Loucy (cell line): ENCODE measurements at regions not wholly inside any gene's neighbourhood (a gene's known extent, or its start where the extent isn't known, plus 50 kb on each side); places are given as distances from the start of the nearest gene placed in this dataset.

Experiments
- H2AFZ ChIP-seq: fragments of 200-600 bp; sonication (generic); 2 replicates; pipeline ENCODE4 v1.6.0; 2016; ENCODE audit warnings: antibody characterized with exemption, mild to moderate bottlenecking, low read length, moderate library complexity
- H3F3A ChIP-seq: fragments of 200-600 bp; 2 replicates; pipeline ENCODE4 v1.6.0; 2016; ENCODE audit warnings: antibody characterized with exemption, low read depth, mild to moderate bottlenecking
- H3K27me3 ChIP-seq: fragments of 200-600 bp; sonication (generic); 2 replicates; pipeline ENCODE4 v1.6.1; 2014; ENCODE audit warnings: low read length, mild to moderate bottlenecking; ENCODE audit not compliant: insufficient read depth, poor library complexity, severe bottlenecking
- H3K36me3 ChIP-seq: fragments of 200-600 bp; sonication (generic); 2 replicates; pipeline ENCODE4 v1.6.1; 2016; ENCODE audit warnings: low read length; ENCODE audit not compliant: insufficient read depth
- H3K4me1 ChIP-seq: fragments of 200-600 bp; sonication (generic); 2 replicates; pipeline ENCODE4 v1.5.1; 2014; ENCODE audit warnings: low read length, mild to moderate bottlenecking; ENCODE audit not compliant: insufficient read depth, poor library complexity, severe bottlenecking
- H3K4me2 ChIP-seq: fragments of 200-600 bp; sonication (generic); 2 replicates; pipeline ENCODE4 v1.6.0; 2014; ENCODE audit warnings: antibody characterized with exemption, low read length, low read depth, mild to moderate bottlenecking; ENCODE audit not compliant: poor library complexity, severe bottlenecking
- H3K4me3 ChIP-seq: fragments of 200-600 bp; sonication (generic); 2 replicates; pipeline ENCODE4 v1.5.1; 2014; ENCODE audit warnings: low read length, mild to moderate bottlenecking, mixed read lengths; ENCODE audit not compliant: poor library complexity, severe bottlenecking
- H3K79me2 ChIP-seq: fragments of 200-600 bp; sonication (generic); 2 replicates; pipeline ENCODE4 v1.6.1; 2014; ENCODE audit warnings: low read length; ENCODE audit not compliant: insufficient read depth
- H3K9ac ChIP-seq: fragments of 200-600 bp; sonication (generic); 2 replicates; pipeline ENCODE4 v1.6.0; 2014; ENCODE audit warnings: mild to moderate bottlenecking, low read depth, low read length, moderate library complexity; ENCODE audit not compliant: poor library complexity, severe bottlenecking
- H3K9me2 ChIP-seq: fragments of 200-600 bp; sonication (generic); replicated peaks from 2 replicates; pipeline ENCODE4 v1.6.1; 2016; ENCODE audit warnings: low read depth, low read length, mixed read lengths
- H3K9me3 ChIP-seq: fragments of 200-600 bp; sonication (generic); 2 replicates; pipeline ENCODE4 v1.6.1; 2014; ENCODE audit warnings: mild to moderate bottlenecking, antibody characterized with exemption, low read length, low read depth; ENCODE audit not compliant: insufficient read depth
- H4K20me1 ChIP-seq: fragments of 200-600 bp; sonication (generic); 2 replicates; pipeline ENCODE4 v1.6.0; 2014; ENCODE audit warnings: antibody characterized with exemption, low read length, mild to moderate bottlenecking; ENCODE audit not compliant: insufficient read depth, poor library complexity, severe bottlenecking
- EZH2phosphoT487 ChIP-seq: fragments of 200-600 bp; IDR thresholded peaks from 2 replicates; pipeline ENCODE4 v1.6.1; 2018; ENCODE audit warnings: antibody characterized with exemption, mild to moderate bottlenecking, moderate library complexity, borderline replicate concordance
- TF ChIP-seq, protein P1 (sequence below): fragments of 200-600 bp; sonication (generic); conservative IDR thresholded peaks from 2 replicates; pipeline ENCODE4 v1.5.1; 2014; ENCODE audit warnings: mild to moderate bottlenecking, antibody characterized with exemption, low read length

DNA sequence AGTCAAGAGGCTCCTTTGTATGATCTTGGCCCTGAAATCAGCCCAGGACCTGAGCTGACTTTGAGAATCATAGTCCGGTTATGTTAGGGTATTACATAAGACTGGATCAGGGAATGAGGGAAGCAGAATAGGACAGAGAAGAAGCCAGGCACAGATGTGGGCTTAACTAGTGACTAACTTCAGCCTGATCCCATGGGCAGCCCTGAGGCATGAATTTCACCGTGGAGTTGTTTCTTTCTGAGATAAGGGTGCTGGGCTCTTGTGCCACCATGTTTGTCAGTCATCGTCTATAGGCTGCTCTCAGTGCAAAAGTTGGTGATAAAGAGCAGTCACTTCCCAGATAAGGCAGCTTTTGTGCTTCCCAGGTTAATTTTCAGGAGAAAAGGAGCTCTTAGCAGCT is 544.7 kb upstream of the SPTLC3 start:
- no peak overlapping the region for H3K4me3 ChIP-seq
- no peak overlapping the region for H2AFZ ChIP-seq
- no peaks in the 10 kb centered on the region for H4K20me1 ChIP-seq
- H3K9me2 ChIP-seq, result no peaks in the 10 kb centered on the region
- H3K9me3 ChIP-seq, result no peaks in the 10 kb centered on the region; the same call in 1 of the 2 replicates
- no peaks in the 10 kb centered on the region for H3F3A ChIP-seq
- no peaks in the 10 kb centered on the region for H3K4me1 ChIP-seq
- H3K36me3 ChIP-seq, result no peaks in the 10 kb centered on the region
- H3K9ac ChIP-seq, result no peak overlapping the region
- no peaks in the 10 kb centered on the region for H3K27me3 ChIP-seq
- H3K4me2 ChIP-seq, result no peak overlapping the region
- TF ChIP-seq EZH2phosphoT487, result no peak
- H3K79me2 ChIP-seq, result no peaks in the 10 kb centered on the region

DNA sequence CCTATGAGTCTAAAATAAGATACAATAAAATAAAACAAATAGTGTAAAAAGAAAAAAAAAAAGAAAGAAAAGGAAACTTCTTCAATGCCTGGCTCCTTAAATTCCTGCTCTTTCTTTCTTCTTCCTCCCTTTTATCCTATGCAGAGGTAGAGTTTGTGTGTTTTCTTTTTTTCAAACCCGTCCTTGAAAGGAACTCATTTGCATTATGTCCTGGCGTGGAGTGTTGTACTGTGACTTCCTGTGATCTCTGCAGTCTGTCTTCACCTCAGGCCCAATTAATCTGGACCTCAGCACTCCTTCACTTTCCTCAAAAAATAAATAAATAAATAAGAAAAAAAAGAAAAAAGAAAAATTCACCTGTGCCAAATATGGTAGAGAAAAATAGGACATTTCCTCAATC is 541.9 kb upstream of the SPTLC3 start:
- Histone ChIP-seq H3K27me3 (no peaks in the 10 kb centered on the region), H2AFZ (no peak overlapping the region), H3K9me2 (no peaks in the 10 kb centered on the region), H3F3A (no peaks in the 10 kb centered on the region), H3K4me2 (no peak overlapping the region), H3K79me2 (no peaks in the 10 kb centered on the region), H3K4me3 (no peak overlapping the region), H4K20me1 (no peaks in the 10 kb centered on the region), H3K9me3 (no peaks in the 10 kb centered on the region; the same call in 1 of the 2 replicates), H3K9ac (no peak overlapping the region), H3K4me1 (no peaks in the 10 kb centered on the region), H3K36me3 (no peaks in the 10 kb centered on the region)
- TF ChIP-seq EZH2phosphoT487, result no peak
- TF ChIP-seq, protein P1, sequence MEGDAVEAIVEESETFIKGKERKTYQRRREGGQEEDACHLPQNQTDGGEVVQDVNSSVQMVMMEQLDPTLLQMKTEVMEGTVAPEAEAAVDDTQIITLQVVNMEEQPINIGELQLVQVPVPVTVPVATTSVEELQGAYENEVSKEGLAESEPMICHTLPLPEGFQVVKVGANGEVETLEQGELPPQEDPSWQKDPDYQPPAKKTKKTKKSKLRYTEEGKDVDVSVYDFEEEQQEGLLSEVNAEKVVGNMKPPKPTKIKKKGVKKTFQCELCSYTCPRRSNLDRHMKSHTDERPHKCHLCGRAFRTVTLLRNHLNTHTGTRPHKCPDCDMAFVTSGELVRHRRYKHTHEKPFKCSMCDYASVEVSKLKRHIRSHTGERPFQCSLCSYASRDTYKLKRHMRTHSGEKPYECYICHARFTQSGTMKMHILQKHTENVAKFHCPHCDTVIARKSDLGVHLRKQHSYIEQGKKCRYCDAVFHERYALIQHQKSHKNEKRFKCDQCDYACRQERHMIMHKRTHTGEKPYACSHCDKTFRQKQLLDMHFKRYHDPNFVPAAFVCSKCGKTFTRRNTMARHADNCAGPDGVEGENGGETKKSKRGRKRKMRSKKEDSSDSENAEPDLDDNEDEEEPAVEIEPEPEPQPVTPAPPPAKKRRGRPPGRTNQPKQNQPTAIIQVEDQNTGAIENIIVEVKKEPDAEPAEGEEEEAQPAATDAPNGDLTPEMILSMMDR, result no peak

DNA sequence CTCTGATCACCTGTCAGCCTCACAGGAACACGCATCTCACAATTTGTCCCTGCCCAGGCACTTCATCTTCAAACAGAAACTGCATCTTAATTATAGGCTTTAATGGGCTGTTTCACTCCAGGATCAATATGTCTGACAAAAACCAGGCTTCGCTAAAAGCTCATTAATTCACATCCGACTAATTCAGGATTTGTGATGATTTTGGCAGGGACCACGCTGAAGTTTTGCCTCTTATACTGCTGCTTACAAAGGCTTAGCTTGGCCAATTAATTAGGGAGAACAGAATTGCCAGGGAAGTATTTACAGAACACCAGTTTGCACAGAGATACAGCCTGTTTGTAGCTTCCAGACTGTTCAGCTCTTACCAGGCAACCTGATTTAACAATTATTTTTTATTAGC is 541.0 kb upstream of the SPTLC3 start:
- no peak overlapping the region for H3K9ac ChIP-seq
- H4K20me1 ChIP-seq, result no peaks in the 10 kb centered on the region
- TF ChIP-seq, protein P1, result no peak
- TF ChIP-seq EZH2phosphoT487, result no peak
- H3K79me2 ChIP-seq, result no peaks in the 10 kb centered on the region
- no peaks in the 10 kb centered on the region; the same call in 1 of the 2 replicates for H3K9me3 ChIP-seq
- H3K9me2 ChIP-seq, result no peaks in the 10 kb centered on the region
- no peak overlapping the region for H3K4me2 ChIP-seq
- no peaks in the 10 kb centered on the region for H3K36me3 ChIP-seq
- H3K4me1 ChIP-seq, result no peaks in the 10 kb centered on the region
- no peak overlapping the region for H2AFZ ChIP-seq
- H3F3A ChIP-seq, result no peaks in the 10 kb centered on the region
- H3K4me3 ChIP-seq, result no peak overlapping the region
- no peaks in the 10 kb centered on the region for H3K27me3 ChIP-seq

DNA sequence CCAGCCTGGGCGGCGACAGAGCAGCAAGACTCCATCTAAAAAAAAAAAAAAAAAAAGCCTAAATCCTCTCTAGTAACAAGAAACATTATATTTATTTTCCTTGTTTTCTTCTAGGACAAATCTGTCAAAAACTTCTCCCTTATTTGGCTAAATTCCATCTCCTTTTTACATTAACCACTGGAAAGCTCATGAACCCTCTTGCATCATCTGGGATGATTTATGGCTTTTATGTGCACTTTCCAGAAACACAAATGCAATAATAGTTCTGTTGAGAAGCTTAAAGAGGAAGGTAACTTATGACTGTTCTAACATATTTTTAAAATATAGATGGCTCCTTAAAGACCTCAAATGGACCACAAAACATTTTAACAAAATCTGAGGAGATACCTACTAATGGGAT is 526.1 kb upstream of the SPTLC3 start:
- Histone ChIP-seq H3K4me1 (no peaks in the 10 kb centered on the region), H3K4me3 (no peak overlapping the region), H2AFZ (no peak overlapping the region), H3F3A (no peaks in the 10 kb centered on the region), H3K9me3 (no peaks in the 10 kb centered on the region), H3K9ac (no peak overlapping the region), H3K4me2 (no peak overlapping the region), H3K36me3 (no peaks in the 10 kb centered on the region), H3K79me2 (no peaks in the 10 kb centered on the region), H3K9me2 (no peaks in the 10 kb centered on the region), H3K27me3 (no peaks in the 10 kb centered on the region), H4K20me1 (no peaks in the 10 kb centered on the region)
- no peak for TF ChIP-seq EZH2phosphoT487
- TF ChIP-seq, protein P1, result no peak
